ENCODE measurements at regions not wholly inside any gene's neighbourhood (a gene's known extent, or its start where the extent isn't known, plus 50 kb on each side); places are given as distances from the start of the nearest gene placed in this dataset.

GRCh38 chr2:16250056-16250425 lies 309.7 kb downstream of the MYCN start:
- intact Hi-C loops (cut with DNase I), result no loop called here
- H3K4me3 ChIP-seq, result no peak overlapping the region
- no peak for DNase-seq
- H3K36me3 ChIP-seq, result no peaks in the 10 kb centered on the region
- H3K27ac ChIP-seq, result no peak overlapping the region
- H3K4me1 ChIP-seq, result no peaks in the 10 kb centered on the region
- no peaks in the 10 kb centered on the region for H3K9me3 ChIP-seq
- TF ChIP-seq EP300 (IDR thresholded peaks at IDR 0.05), result no peak
- 95 to 96% methylated on average over 1 of the region's 1 CpG for WGBS, 2 donors
- H3K27me3 ChIP-seq, result peaks cover 0 to 4% (median 0%) of the 10 kb centered on the region in 3 donors

GRCh38 chr2:16249246-16250055 lies 309.1 kb downstream of the MYCN start:
- TF ChIP-seq CTCF (IDR thresholded peaks at IDR 0.05), result no peak
- no peak for TF ChIP-seq POLR2AphosphoS5 (IDR thresholded peaks at IDR 0.05)
- no peak for TF ChIP-seq EP300 (IDR thresholded peaks at IDR 0.05)
- no peak for TF ChIP-seq POLR2A (IDR thresholded peaks at IDR 0.05)

GRCh38 chr2:16248571-16249105 lies 308.3 kb downstream of the MYCN start:
- no peak for TF ChIP-seq EP300 (IDR thresholded peaks at IDR 0.05)
- no peak for TF ChIP-seq POLR2AphosphoS5 (IDR thresholded peaks at IDR 0.05)
- TF ChIP-seq CTCF (IDR thresholded peaks at IDR 0.05), result no peak
- TF ChIP-seq POLR2A (IDR thresholded peaks at IDR 0.05), result no peak
- 89 to 94% methylated on average over 5 of the region's 5 CpGs for WGBS, 2 donors
- Histone ChIP-seq H3K36me3 (no peaks in the 10 kb centered on the region), H3K9me3 (no peaks in the 10 kb centered on the region), H3K4me3 (no peak overlapping the region), H3K27ac (no peak overlapping the region), H3K27me3 (peaks cover 0 to 4% (median 0%) of the 10 kb centered on the region in 3 donors), H3K4me1 (no peaks in the 10 kb centered on the region)
- intact Hi-C loops (cut with DNase I), result no loop called here
- no peak for DNase-seq

More at GRCh38 chr2:16249246-16250055, 309.1 kb downstream of the MYCN start:
- 83 to 87% methylated on average over 22 of the region's 22 CpGs for WGBS, 2 donors
- Histone ChIP-seq H3K4me1 (no peaks in the 10 kb centered on the region), H3K9me3 (no peaks in the 10 kb centered on the region), H3K27me3 (peaks cover 0 to 4% (median 0%) of the 10 kb centered on the region in 3 donors), H3K27ac (no peak overlapping the region), H3K36me3 (no peaks in the 10 kb centered on the region), H3K4me3 (no peak overlapping the region)
- intact Hi-C loops (cut with DNase I), result no loop called here
- no peak for DNase-seq

GRCh38 chr2:16247326-16248122 lies 307.2 kb downstream of the MYCN start:
- Histone ChIP-seq H3K27ac (no peak overlapping the region), H3K36me3 (no peaks in the 10 kb centered on the region), H3K9me3 (no peaks in the 10 kb centered on the region), H3K4me3 (no peak overlapping the region), H3K4me1 (no peaks in the 10 kb centered on the region), H3K27me3 (peaks cover 0 to 4% (median 0%) of the 10 kb centered on the region in 3 donors)
- DNase-seq, result no peak
- 66 to 76% methylated on average over 5 of the region's 5 CpGs for WGBS, 2 donors
- intact Hi-C loops (cut with DNase I), result no loop called here
- TF ChIP-seq POLR2AphosphoS5 (IDR thresholded peaks at IDR 0.05) (no peak), POLR2A (IDR thresholded peaks at IDR 0.05) (no peak), EP300 (IDR thresholded peaks at IDR 0.05) (no peak), CTCF (IDR thresholded peaks at IDR 0.05) (no peak)

GRCh38 chr2:16246911-16247310 lies 306.6 kb downstream of the MYCN start:
- no peak for DNase-seq
- Histone ChIP-seq H3K27ac (no peak overlapping the region), H3K4me3 (no peak overlapping the region), H3K27me3 (peaks cover 0 to 4% (median 0%) of the 10 kb centered on the region in 3 donors), H3K4me1 (no peaks in the 10 kb centered on the region), H3K9me3 (no peaks in the 10 kb centered on the region), H3K36me3 (no peaks in the 10 kb centered on the region)
- WGBS, 2 donors, result 92 to 93% methylated on average over 7 of the region's 7 CpGs
- intact Hi-C loops (cut with DNase I), result no loop called here
- TF ChIP-seq POLR2AphosphoS5 (IDR thresholded peaks at IDR 0.05) (no peak), CTCF (IDR thresholded peaks at IDR 0.05) (no peak), POLR2A (IDR thresholded peaks at IDR 0.05) (no peak), EP300 (IDR thresholded peaks at IDR 0.05) (no peak)

Measured in sigmoid colon (tissue), 6 donors.